ENCODE measurements at regions not wholly inside any gene's neighbourhood (a gene's known extent, or its start where the extent isn't known, plus 50 kb on each side); places are given as distances from the start of the nearest gene placed in this dataset.

DNA sequence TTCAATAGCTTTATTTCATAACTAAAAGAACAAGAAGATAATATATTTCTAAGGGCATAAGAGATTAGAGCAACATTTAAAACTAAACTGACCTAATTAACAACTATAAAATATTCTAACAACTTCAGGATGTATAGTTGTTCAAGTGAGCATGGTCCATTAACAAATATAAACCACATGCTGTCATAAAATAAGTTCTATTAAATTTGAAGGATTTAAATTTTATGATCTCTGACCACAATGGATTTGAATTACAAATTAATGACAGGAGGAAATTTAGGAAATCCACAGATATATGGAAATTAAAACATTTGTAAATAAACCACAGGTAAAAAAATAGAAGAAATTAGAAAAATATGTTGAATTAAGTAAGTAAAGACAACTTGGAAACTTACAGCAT, 196.5 kb upstream of the PCDH20 start:
- Histone ChIP-seq H3K4me2 (ENCODE audit: low read length) (no peak overlapping the region), H2AFZ (ENCODE audit: low read depth, low read length) (no peak overlapping the region), H3K4me1 (ENCODE audit: low read length) (no peaks in the 10 kb centered on the region), H3K36me3 (replicated peaks; ENCODE audit: low read depth, low read length) (no peaks in the 10 kb centered on the region), H4K20me1 (ENCODE audit: insufficient read depth, low read length) (no peaks in the 10 kb centered on the region), H3K27ac (ENCODE audit: low read length) (no peak overlapping the region), H3K4me3 (ENCODE audit: low read length) (no peak overlapping the region), H3K27me3 (ENCODE audit: low read depth, low read length) (no peaks in the 10 kb centered on the region), H3K79me2 (ENCODE audit: low read length) (no peaks in the 10 kb centered on the region), H3K9ac (ENCODE audit: low read length) (no peak overlapping the region), H3K9me3 (ENCODE audit: insufficient read depth, low read length) (no peaks in the 10 kb centered on the region)
- no peak for TF ChIP-seq EZH2phosphoT487 (IDR thresholded peaks at IDR 0.05; ENCODE audit: low read depth)
- TF ChIP-seq, protein P1, sequence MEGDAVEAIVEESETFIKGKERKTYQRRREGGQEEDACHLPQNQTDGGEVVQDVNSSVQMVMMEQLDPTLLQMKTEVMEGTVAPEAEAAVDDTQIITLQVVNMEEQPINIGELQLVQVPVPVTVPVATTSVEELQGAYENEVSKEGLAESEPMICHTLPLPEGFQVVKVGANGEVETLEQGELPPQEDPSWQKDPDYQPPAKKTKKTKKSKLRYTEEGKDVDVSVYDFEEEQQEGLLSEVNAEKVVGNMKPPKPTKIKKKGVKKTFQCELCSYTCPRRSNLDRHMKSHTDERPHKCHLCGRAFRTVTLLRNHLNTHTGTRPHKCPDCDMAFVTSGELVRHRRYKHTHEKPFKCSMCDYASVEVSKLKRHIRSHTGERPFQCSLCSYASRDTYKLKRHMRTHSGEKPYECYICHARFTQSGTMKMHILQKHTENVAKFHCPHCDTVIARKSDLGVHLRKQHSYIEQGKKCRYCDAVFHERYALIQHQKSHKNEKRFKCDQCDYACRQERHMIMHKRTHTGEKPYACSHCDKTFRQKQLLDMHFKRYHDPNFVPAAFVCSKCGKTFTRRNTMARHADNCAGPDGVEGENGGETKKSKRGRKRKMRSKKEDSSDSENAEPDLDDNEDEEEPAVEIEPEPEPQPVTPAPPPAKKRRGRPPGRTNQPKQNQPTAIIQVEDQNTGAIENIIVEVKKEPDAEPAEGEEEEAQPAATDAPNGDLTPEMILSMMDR (IDR thresholded peaks at IDR 0.05; ENCODE audit: low read depth, low read length), result no peak

DNA sequence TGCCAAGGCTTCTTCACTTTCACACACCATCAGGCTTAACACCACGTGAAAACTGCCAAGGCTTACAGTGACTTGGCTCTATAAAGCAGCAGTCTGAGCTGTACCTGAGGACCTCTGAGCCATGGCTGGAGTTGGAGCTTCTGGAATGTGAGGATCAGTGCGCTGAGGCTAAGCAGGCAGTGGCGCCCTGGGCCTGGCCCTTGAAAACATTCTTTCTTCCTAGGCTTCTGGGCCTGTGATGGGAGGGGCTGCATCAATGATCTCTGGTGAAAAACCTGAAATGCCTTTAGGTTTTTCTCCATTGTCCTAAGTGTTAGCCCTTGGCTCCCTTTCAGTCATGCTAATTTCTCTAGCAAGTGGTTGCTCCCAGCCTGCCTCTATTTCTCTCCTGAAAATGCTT, 192.5 kb upstream of the PCDH20 start:
- Histone ChIP-seq H4K20me1 (ENCODE audit: insufficient read depth, low read length) (no peaks in the 10 kb centered on the region), H3K4me3 (ENCODE audit: low read length) (no peak overlapping the region), H3K4me1 (ENCODE audit: low read length) (no peaks in the 10 kb centered on the region), H3K4me2 (ENCODE audit: low read length) (no peak overlapping the region), H2AFZ (ENCODE audit: low read depth, low read length) (no peak overlapping the region), H3K27ac (ENCODE audit: low read length) (no peak overlapping the region), H3K27me3 (ENCODE audit: low read depth, low read length) (no peaks in the 10 kb centered on the region), H3K9ac (ENCODE audit: low read length) (no peak overlapping the region), H3K9me3 (ENCODE audit: insufficient read depth, low read length) (no peaks in the 10 kb centered on the region), H3K36me3 (replicated peaks; ENCODE audit: low read depth, low read length) (no peaks in the 10 kb centered on the region), H3K79me2 (ENCODE audit: low read length) (no peaks in the 10 kb centered on the region)
- TF ChIP-seq, protein P1 (IDR thresholded peaks at IDR 0.05; ENCODE audit: low read depth, low read length), result no peak
- TF ChIP-seq EZH2phosphoT487 (IDR thresholded peaks at IDR 0.05; ENCODE audit: low read depth), result no peak

DNA sequence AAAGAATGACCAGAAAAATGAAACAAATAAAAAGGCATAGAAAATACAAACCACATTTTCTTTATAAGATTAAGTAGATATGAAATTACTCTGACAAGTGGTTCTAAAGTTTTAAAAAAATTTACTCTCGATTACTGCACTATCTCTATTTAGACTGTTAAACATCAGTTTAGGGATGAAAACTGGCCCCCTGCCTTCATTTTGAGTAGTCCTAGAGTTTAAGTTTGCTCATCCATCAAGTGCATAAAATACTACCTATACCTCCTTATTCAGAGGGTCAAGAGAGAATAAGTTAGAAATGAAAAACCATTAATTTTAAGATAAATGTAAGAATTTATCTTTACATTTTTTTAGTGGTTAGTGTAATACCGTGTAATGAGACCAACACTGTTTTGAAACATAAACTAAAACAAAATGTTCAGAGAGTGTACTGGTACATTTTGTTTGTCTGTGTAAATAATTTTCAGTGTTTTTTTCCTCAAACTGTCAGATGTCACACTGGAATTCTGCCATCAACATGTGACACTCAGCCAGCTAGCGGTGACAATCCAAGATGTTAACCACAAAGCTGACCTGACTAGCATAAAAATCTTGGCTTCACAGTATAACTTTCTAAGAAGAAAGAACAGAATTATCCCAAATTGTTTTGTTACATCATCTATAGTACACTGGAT, 184.8 kb upstream of the PCDH20 start:
- Histone ChIP-seq H3K27me3 (ENCODE audit: low read depth, low read length) (no peaks in the 10 kb centered on the region), H2AFZ (ENCODE audit: low read depth, low read length) (no peak overlapping the region), H3K9ac (ENCODE audit: low read length) (no peak overlapping the region), H4K20me1 (ENCODE audit: insufficient read depth, low read length) (no peaks in the 10 kb centered on the region), H3K4me2 (ENCODE audit: low read length) (no peak overlapping the region), H3K4me1 (ENCODE audit: low read length) (no peaks in the 10 kb centered on the region), H3K9me3 (ENCODE audit: insufficient read depth, low read length) (no peaks in the 10 kb centered on the region), H3K36me3 (replicated peaks; ENCODE audit: low read depth, low read length) (no peaks in the 10 kb centered on the region), H3K4me3 (ENCODE audit: low read length) (no peak overlapping the region), H3K27ac (ENCODE audit: low read length) (no peak overlapping the region), H3K79me2 (ENCODE audit: low read length) (no peaks in the 10 kb centered on the region)
- no peak for TF ChIP-seq EZH2phosphoT487 (IDR thresholded peaks at IDR 0.05; ENCODE audit: low read depth)
- TF ChIP-seq, protein P1 (IDR thresholded peaks at IDR 0.05; ENCODE audit: low read depth, low read length), result no peak

GRCh38 chr13:61592489-61592888, 176.8 kb upstream of the PCDH20 start:
- no peak overlapping the region for H3K9ac ChIP-seq (ENCODE audit: low read length)
- TF ChIP-seq, protein P1 (IDR thresholded peaks at IDR 0.05; ENCODE audit: low read depth, low read length), result no peak
- TF ChIP-seq EZH2phosphoT487 (IDR thresholded peaks at IDR 0.05; ENCODE audit: low read depth), result no peak
- H4K20me1 ChIP-seq (ENCODE audit: insufficient read depth, low read length), result no peaks in the 10 kb centered on the region
- H3K27ac ChIP-seq (ENCODE audit: low read length), result no peak overlapping the region
- peak overlapping the region; percentile 47 for H2AFZ ChIP-seq (ENCODE audit: low read depth, low read length)
- no peaks in the 10 kb centered on the region for H3K36me3 ChIP-seq (replicated peaks; ENCODE audit: low read depth, low read length)
- H3K4me3 ChIP-seq (ENCODE audit: low read length), result no peak overlapping the region
- H3K27me3 ChIP-seq (ENCODE audit: low read depth, low read length), result no peaks in the 10 kb centered on the region
- no peaks in the 10 kb centered on the region for H3K4me1 ChIP-seq (ENCODE audit: low read length)
- no peaks in the 10 kb centered on the region for H3K79me2 ChIP-seq (ENCODE audit: low read length)
- no peak overlapping the region for H3K4me2 ChIP-seq (ENCODE audit: low read length)
- H3K9me3 ChIP-seq (ENCODE audit: insufficient read depth, low read length), result no peaks in the 10 kb centered on the region
